OCI-M2 (cell line): ENCODE measurements at regions not wholly inside any gene's neighbourhood (a gene's known extent, or its start where the extent isn't known, plus 50 kb on each side); places are given as distances from the start of the nearest gene placed in this dataset.

ENCODE experiments used
- DNase-seq: peaks from one replicate; lab custom pipeline; 2025; ENCODE audit not compliant: unreplicated experiment; lab: John Stamatoyannopoulos, UW

- DNase-seq: no peak
Measured at GRCh38 chr3:7897655-7898054, 604.0 kb upstream of the LMCD1 start.

GRCh38 chr3:7913283-7913682 is 588.3 kb upstream of the LMCD1 start:
- DNase-seq: no peak

- DNase-seq: no peak
Measured at GRCh38 chr3:7915356-7915755, 586.3 kb upstream of the LMCD1 start.

GRCh38 chr3:7917443-7918151 is 584.0 kb upstream of the LMCD1 start:
- DNase-seq: no peak

GRCh38 chr3:7920211-7920610 is 581.4 kb upstream of the LMCD1 start:
- DNase-seq: no peak

- DNase-seq: no peak
Measured at GRCh38 chr3:7924228-7924627, 577.4 kb upstream of the LMCD1 start.

GRCh38 chr3:7927015-7927414 is 574.6 kb upstream of the LMCD1 start:
- DNase-seq: no peak

GRCh38 chr3:7927864-7928263 is 573.8 kb upstream of the LMCD1 start:
- DNase-seq: no peak

GRCh38 chr3:7929319-7929889 is 572.2 kb upstream of the LMCD1 start:
- DNase-seq: no peak

- DNase-seq: no peak
Measured at GRCh38 chr3:7934362-7934761, 567.3 kb upstream of the LMCD1 start.

- no peak for DNase-seq
Measured at GRCh38 chr3:7947930-7948329, 553.7 kb upstream of the LMCD1 start.

GRCh38 chr3:7950890-7951289 is 550.7 kb upstream of the LMCD1 start:
- no peak for DNase-seq

GRCh38 chr3:7953449-7954014 is 548.1 kb upstream of the LMCD1 start:
- no peak for DNase-seq

- DNase-seq: no peak
Measured at GRCh38 chr3:7957024-7957423, 544.6 kb upstream of the LMCD1 start.

- DNase-seq: no peak
Measured at GRCh38 chr3:7959094-7959493, 542.5 kb upstream of the LMCD1 start.

GRCh38 chr3:7960601-7961000 is 541.0 kb upstream of the LMCD1 start:
- DNase-seq: no peak

GRCh38 chr3:7962301-7962700 is 539.3 kb upstream of the LMCD1 start:
- no peak for DNase-seq

- DNase-seq: no peak
Measured at GRCh38 chr3:7964899-7965298, 536.7 kb upstream of the LMCD1 start.

- DNase-seq: no peak
Measured at GRCh38 chr3:7973006-7973405, 528.6 kb upstream of the LMCD1 start.

GRCh38 chr3:7977245-7978086 is 524.2 kb upstream of the LMCD1 start:
- no peak for DNase-seq

- no peak for DNase-seq
Measured at GRCh38 chr3:7978087-7978422, 523.6 kb upstream of the LMCD1 start.

GRCh38 chr3:7982126-7982525 is 519.5 kb upstream of the LMCD1 start:
- no peak for DNase-seq
